OCI-LY1 (cell line): ENCODE measurements at regions not wholly inside any gene's neighbourhood (a gene's known extent, or its start where the extent isn't known, plus 50 kb on each side); places are given as distances from the start of the nearest gene placed in this dataset.

ENCODE experiments used
- EZH2 ChIP-seq: fragments of 200-600 bp; sonication (generic), shearing (Covaris generic); IDR thresholded peaks from 2 replicates; pipeline ENCODE4 v1.8.0; 2017; ENCODE audit warnings: borderline replicate concordance, mixed run types, mild to moderate bottlenecking, antibody characterized with exemption, low read length, moderate library complexity, mixed read lengths
- TF ChIP-seq, protein P1 (sequence below): fragments of 200-600 bp; sonication (generic), shearing (Covaris generic); IDR thresholded peaks from 2 replicates; pipeline ENCODE4 v1.5.1; 2017; ENCODE audit warnings: mild to moderate bottlenecking, antibody characterized with exemption, low read length, moderate library complexity, mixed read lengths

DNA sequence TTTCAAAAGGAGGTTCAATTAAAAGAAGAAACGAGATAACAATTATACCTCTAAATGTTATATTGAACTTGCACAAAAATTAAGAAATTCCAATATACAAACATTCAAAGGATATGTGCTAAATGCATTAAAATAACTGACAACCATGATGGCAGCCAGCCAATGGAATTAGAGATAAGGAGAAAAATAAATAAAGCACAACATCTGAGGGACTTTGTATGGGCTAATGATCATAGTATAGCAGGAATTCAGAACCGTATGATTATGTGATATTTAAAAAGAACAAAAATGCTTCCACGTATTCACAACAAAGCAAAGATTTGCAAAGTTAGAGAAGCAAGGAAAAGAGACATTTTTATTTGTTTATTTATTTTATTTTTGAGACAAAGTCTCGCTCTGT lies 1103.0 kb downstream of the CBLN2 start:
- TF ChIP-seq, protein P1, sequence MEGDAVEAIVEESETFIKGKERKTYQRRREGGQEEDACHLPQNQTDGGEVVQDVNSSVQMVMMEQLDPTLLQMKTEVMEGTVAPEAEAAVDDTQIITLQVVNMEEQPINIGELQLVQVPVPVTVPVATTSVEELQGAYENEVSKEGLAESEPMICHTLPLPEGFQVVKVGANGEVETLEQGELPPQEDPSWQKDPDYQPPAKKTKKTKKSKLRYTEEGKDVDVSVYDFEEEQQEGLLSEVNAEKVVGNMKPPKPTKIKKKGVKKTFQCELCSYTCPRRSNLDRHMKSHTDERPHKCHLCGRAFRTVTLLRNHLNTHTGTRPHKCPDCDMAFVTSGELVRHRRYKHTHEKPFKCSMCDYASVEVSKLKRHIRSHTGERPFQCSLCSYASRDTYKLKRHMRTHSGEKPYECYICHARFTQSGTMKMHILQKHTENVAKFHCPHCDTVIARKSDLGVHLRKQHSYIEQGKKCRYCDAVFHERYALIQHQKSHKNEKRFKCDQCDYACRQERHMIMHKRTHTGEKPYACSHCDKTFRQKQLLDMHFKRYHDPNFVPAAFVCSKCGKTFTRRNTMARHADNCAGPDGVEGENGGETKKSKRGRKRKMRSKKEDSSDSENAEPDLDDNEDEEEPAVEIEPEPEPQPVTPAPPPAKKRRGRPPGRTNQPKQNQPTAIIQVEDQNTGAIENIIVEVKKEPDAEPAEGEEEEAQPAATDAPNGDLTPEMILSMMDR = no peak
- TF ChIP-seq EZH2 = no peak
